ENCODE measurements at regions not wholly inside any gene's neighbourhood (a gene's known extent, or its start where the extent isn't known, plus 50 kb on each side); places are given as distances from the start of the nearest gene placed in this dataset.
A peak's percentile ranks its signal among the peaks of the same experiment; 100 is the strongest.

DNA sequence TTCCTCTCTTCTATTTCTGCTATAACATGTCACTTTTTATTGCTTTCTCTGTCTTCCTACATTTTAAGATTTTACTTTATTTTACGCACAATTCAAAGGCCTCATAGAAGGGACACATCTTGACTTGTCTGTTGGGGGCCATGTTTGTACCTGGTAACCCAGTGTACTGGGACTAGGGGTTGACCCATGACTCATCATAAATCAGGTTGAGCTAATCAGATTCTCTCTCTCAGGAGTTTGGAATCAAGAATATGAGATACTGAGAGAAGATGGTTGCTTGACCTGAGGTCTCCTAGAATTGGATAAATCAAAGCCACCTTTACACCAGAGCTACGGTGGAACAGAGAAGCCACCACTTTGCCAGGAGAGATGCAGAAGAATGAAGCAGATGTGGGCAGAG lies 153.0 kb downstream of the UXS1 start:
- DNase-seq (ENCODE audit: low read depth in 2 of 2): no peak

DNA sequence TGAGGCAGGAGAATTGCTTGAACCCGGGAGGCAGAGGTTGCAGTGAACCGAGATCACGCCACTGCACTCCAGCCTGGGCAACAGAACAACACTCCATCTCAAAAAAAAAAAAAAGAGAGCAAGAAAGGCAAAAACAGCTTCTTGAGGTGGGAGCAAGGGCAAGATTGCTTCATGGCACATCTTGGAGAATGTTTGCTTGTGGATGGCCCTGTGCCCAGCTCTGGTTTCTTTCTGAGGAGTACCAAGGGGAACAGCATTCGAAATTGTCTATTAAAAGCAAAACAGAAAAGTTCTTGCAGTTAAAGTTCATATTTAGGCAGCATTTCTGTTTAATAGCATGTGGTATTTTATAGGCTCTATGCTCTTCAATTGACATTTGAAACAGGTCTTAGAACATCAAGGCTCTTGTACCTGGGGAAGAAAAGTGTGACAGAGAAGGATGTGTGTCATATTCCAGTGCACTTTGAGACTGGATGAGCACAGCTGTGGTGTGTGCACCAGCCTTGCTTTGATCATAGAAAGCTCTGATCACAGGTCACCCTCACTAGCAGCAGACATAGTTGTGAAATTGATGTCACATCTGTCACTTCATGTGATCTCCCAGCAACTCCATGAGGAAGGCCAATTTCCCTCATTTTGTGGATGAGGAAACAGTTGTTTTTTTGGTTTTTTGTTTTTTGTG lies 154.3 kb downstream of the UXS1 start:
- no peak for DNase-seq (ENCODE audit: low read depth in 2 of 2)

GRCh38 chr2:106038601-106039375 lies 155.3 kb downstream of the UXS1 start:
- no peak for DNase-seq (ENCODE audit: low read depth in 2 of 2)

DNA sequence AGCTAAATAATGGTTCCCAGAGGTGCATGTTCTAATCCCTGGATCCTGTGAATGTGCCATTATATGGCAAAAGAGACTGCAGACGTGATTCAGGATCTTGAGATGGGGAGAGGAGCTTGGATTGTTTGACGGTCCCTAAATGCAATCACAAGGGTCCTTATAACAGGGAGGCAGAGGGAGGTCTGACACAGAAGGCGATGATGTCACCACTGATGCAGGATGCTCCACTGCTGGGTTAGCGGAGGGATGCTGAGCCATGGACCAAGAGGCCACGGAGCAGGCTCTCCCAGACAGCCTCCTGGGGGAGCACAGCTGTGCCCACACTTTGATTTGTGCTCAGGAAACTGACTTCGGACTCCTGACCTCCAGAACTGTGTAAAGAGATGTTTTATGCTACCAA lies 156.2 kb downstream of the UXS1 start:
- no peak for DNase-seq (ENCODE audit: low read depth in 2 of 2)

GRCh38 chr2:106037262-106037661 lies 156.8 kb downstream of the UXS1 start:
- no peak for DNase-seq (ENCODE audit: low read depth in 2 of 2)

GRCh38 chr2:106034325-106034724 lies 159.8 kb downstream of the UXS1 start:
- no peak for DNase-seq (ENCODE audit: low read depth in 2 of 2)

DNA sequence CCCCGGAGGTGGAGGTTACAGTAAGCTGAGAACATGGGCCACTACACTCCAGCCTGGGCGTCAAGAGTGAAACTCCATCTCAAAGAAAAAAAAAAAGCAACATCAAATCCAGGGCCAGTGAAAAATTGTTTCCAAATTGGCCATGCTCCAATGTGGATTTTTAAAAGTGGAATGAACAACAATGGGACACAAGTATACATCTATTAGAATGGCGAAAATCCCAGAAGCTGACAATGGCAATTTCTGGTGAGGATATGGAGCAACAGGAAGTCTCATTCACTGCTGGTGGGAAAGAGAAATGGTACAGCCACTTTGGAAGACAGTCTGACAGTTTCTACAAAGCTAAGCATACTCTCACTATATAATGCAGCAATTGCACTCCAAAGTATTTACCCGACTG lies 161.4 kb downstream of the UXS1 start:
- no peak for DNase-seq (ENCODE audit: low read depth in 2 of 2)

DNA sequence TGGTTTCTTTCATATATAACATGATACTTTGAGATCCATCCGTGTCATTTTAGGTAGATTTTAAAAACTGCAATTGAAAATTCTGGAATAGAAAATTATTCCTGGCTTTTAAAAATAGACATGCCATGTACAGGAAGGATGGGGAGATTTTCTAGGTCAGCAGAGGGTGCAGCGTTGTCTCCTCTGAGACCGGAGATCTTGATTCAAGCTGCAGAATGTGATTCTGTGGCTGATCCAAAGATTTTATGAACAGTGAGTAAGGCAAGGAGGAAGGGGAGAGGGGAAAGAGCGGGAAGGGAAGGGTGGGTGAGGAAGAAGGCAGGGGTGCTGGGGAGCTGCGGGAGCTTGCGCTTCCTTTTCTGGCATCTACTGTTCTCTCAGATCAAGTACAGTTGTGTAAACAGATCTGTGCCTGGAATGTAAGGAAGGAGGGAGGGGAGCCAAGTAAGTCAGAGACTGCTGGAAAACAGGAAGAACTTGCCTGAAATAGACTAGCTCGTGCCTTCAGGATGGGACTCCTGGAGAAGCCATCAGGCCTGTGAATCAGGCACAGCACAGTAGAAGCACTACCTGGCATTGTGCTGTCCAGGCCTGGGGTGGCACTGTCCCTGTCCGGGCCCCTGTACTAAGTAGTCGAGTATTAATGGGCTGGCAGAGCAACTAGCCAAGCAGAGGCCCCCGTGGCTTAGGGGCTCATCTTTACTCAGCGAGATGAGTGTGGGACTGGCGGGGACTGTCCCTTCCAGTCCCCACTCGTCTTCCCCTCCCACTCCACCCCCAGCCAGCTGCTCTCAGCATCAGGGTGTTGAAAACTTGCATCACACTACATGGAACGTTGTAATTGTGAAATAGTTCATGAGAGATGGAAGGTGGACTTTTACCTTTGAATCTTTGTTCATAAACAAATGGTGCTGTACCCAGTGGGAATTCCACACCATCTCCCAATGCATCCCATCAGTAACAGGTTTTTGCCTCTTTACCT lies 163.5 kb downstream of the UXS1 start:
- DNase-seq (ENCODE audit: low read depth in 2 of 2): peak in 1 of 2 experiments; percentile 23

- DNase-seq (ENCODE audit: low read depth in 2 of 2): no peak
These were observed 165.9 kb downstream of the UXS1 start for GRCh38 chr2:106028192-106028591.

DNA sequence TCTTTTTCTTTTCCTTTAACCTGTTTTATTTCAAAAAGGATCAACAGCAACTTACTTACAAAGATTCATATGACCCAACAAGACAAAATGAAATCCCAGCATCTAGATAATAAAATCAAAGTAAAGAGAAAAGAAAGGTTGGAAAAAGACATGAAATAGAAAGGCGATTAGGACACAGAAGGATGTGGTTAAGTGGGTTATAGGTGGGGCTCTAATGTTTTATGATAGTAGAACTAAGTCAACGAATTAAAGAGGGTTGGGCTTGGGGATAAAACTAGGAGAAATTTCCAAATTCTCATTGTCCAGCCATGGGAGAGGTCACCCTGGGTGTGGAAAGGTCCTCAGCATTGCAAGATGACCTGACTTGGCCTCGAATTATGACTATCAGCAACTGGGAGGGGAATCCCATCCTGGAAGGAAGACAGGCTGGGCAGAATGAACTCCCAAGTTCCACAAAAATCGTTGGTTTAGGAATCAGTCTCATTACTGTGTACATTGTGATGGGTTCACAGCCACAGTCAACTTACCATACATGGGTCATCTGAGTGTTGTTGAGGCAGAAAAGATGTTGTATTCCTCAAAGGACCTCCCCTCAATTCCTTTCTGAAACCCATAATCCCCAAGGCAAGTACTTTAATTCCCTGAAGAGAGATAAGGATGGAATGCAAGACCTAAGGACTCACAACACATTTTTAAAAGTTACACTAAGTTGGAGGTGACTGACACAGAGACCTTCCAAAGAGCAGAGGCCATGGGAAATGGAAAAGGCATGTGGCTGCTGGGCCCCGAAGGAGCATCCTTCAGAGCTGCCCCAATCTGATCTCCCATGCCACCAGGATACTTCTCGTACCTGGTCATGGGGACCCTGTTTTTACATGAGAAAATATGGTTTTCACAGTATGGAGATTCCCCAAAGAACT lies 167.6 kb downstream of the UXS1 start:
- DNase-seq (ENCODE audit: low read depth in 2 of 2): no peak

DNA sequence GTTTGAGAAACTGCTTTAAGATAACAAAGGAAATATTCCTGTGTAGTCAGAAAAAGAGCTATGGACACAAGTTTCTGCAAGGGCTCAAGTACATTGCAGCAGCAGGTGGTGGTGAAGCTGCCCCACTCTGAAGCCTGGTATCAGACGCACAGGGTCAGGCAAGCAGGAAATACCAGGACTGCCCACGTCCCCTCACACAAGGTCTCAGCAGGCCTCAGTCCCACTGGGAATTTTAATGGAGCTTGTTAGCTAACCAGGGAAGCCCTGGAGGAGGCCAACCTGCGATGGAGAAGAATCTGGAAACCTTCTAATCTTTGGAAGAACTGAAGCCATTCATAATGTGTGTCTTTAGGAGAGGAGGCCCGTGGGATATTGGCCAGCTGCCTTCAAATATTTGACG lies 168.3 kb downstream of the UXS1 start:
- DNase-seq (ENCODE audit: low read depth in 2 of 2): no peak

GRCh38 chr2:106021662-106022028 lies 172.5 kb downstream of the UXS1 start:
- DNase-seq (ENCODE audit: low read depth in 2 of 2): no peak

DNA sequence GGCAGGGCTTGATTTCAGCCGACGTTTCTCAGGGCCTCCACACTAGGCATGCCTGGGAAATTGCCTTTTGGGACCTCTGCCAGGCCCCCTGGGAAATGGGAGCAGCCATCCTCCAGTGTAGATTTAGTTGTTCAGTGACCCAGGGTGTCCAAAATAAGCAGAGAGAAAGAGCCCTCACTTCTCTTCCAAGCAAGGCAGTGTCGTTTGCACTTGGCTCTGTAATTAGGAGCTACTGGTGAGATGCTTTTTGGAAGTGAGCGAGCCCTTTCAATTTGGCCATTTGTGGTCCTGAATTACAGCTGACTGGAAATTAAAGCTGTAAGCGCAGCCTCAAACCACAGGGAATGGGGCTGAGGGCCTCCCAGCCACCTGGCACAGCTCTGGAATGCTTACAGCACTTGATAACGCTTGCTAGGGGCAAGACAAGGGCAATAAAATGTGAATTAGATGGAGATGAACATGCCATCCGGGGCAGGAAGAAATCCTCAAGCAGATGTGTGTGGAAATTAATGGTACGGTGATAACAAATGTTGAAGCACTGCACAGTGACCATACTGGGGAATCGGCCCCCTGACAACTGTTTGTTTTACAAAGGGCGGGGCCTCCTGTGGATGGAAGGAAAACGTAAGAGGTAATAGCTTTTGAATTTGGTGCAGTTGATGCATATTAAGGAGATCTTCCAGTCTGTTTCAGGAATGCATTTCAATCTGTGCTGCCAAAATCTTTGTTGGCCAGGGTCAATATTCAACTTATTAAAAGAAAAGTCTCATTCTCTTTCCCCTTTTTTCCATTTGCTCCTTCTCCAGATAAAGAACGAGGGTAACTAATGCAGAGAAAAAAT lies 173.1 kb downstream of the UXS1 start:
- no peak for DNase-seq (ENCODE audit: low read depth in 2 of 2)

DNA sequence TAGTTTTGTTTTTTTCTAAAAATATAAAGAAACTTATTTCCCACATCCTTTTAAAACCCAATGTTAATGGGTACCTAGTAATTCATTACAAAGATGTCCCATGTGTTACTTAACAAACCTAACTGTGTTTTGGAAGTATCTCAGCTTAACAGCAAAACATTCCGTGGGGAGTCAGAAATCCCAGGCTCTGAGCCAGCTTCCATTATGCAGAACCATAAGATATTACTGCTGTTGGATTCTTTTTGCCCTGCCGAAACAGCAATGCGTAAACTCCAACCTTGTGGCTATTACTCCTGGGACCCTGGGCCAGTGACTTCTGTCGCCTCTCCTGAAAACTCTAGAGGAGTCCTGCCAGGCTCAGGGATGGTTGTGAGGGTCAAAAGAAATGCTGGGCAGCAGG lies 174.1 kb downstream of the UXS1 start:
- no peak for DNase-seq (ENCODE audit: low read depth in 2 of 2)

DNA sequence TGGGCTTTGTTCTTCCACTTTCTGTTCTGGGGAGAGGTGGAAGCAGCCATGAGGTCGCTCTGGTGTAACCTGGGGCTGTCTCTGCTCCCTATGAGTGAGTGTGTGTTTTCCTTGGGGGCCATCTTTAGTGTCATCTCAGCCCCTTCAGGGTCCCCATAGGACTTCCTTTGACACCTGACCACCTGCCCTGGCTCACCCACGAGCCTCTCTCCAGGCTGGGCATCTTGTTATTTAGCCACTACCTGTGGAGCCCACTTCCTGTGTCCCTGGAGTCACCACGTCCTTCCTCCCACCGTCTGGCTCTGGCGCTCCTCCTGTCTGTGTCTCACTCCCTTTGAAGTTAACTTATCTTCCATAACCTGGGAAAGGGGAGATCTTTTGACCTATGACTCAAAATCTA lies 176.0 kb downstream of the UXS1 start:
- no peak for DNase-seq (ENCODE audit: low read depth in 2 of 2)

DNA sequence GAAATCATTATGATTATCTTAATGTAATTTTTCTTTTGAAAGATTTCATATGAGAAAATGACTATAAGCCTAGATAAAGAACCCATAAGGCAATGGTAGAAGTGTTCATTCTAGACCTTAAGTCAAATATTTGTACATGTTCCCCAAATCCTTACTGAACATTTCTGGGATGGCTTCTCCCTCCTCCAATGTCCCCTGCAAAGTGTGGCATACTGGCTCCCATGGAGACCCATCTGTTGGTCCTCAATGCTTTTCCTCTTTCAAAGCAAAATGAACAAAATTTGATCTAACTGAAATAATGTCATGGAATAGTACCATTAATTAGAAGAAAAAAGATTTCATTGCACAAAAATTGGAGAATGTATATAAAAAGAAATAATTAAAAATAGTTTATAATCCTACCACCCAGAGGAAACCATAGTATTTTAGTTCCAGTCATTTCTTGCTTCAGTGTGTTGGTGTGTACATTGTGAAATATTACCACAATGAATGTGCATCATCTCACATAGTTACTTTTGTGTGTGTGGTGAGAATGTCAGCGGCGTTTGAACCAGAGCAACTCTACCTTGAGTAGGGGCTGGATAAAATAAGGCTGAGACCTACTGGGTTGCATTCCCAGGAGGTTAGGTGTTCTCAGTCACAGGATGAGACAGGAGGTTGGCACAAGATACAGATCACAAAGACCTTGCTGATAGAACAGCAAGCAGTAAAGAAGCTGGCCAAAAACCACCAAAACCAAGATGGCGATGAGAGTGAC lies 181.3 kb downstream of the UXS1 start:
- no peak for DNase-seq (ENCODE audit: low read depth in 2 of 2)

- no peak for DNase-seq (ENCODE audit: low read depth in 2 of 2)
These were observed 182.0 kb downstream of the UXS1 start for GRCh38 chr2:106012001-106012590.

- DNase-seq (ENCODE audit: low read depth in 2 of 2): no peak
These were observed 182.7 kb downstream of the UXS1 start for GRCh38 chr2:106011380-106011779.

- DNase-seq (ENCODE audit: low read depth in 2 of 2): no peak
These were observed 183.2 kb downstream of the UXS1 start for GRCh38 chr2:106010818-106011355.
